Activated naive CD4-positive, alpha-beta T cell treated with anti-CD3 and anti-CD28 coated beads, Interleukin-2, amount 50 U/mL, for 24 hours (primary cell): ENCODE measurements at regions not wholly inside any gene's neighbourhood (a gene's known extent, or its start where the extent isn't known, plus 50 kb on each side); places are given as distances from the start of the nearest gene placed in this dataset.
"Not testable (repeated sequence)": the region's sequence is repeated elsewhere in the genome, so short reads cannot be mapped to it uniquely, and the experiment has no call there.

Experiments
- H3K27ac Mint-ChIP-seq: one replicate; pipeline ENCODE4 v1.8.0; 2021; ENCODE audit warnings: mild to moderate bottlenecking, mixed read lengths
- H3K27me3 Mint-ChIP-seq: one replicate; pipeline ENCODE4 v1.8.0; 2021; ENCODE audit warnings: mixed read lengths
- H3K36me3 Mint-ChIP-seq: one replicate; pipeline ENCODE4 v1.8.0; 2021; ENCODE audit warnings: mixed read lengths
- H3K4me1 Mint-ChIP-seq: one replicate; pipeline ENCODE4 v1.8.0; 2021; ENCODE audit warnings: mixed read lengths
- H3K4me3 Mint-ChIP-seq: one replicate; pipeline ENCODE4 v1.8.0; 2021; ENCODE audit warnings: mild to moderate bottlenecking, mixed read lengths
- H3K9me3 Mint-ChIP-seq: one replicate; pipeline ENCODE4 v1.8.0; 2021; ENCODE audit warnings: mixed read lengths

- Mint-ChIP-seq H3K27ac (no peak overlapping the region), H3K4me3 (no peak overlapping the region), H3K9me3 (no peaks in the 10 kb centered on the region), H3K36me3 (no peaks in the 10 kb centered on the region), H3K27me3 (peaks cover 3% of the 10 kb centered on the region), H3K4me1 (no peaks in the 10 kb centered on the region)
Measured at GRCh38 chr10:23965123-23965522, 243.8 kb upstream of the KIAA1217 start.

- Mint-ChIP-seq H3K27me3 (peaks cover 3% of the 10 kb centered on the region), H3K4me1 (no peaks in the 10 kb centered on the region)
Measured at GRCh38 chr10:23965880-23966279, 243.1 kb upstream of the KIAA1217 start.

GRCh38 chr10:23966504-23967051, 242.4 kb upstream of the KIAA1217 start:
- Mint-ChIP-seq H3K9me3 (peaks cover 5% of the 10 kb centered on the region), H3K36me3 (no peaks in the 10 kb centered on the region), H3K4me3 (no peak overlapping the region), H3K27me3 (peaks cover 3% of the 10 kb centered on the region), H3K4me1 (no peaks in the 10 kb centered on the region), H3K27ac (no peak overlapping the region)

More at GRCh38 chr10:23965880-23966279, 243.1 kb upstream of the KIAA1217 start:
- H3K9me3 Mint-ChIP-seq: no peaks in the 10 kb centered on the region
- no peaks in the 10 kb centered on the region for H3K36me3 Mint-ChIP-seq
- no peak overlapping the region for H3K4me3 Mint-ChIP-seq
- no peak overlapping the region for H3K27ac Mint-ChIP-seq

- H3K9me3 Mint-ChIP-seq: peaks cover 5% of the 10 kb centered on the region
- no peak overlapping the region for H3K4me3 Mint-ChIP-seq
- H3K27ac Mint-ChIP-seq: no peak overlapping the region
- no peaks in the 10 kb centered on the region for H3K4me1 Mint-ChIP-seq
- no peaks in the 10 kb centered on the region for H3K36me3 Mint-ChIP-seq
- peaks cover 3% of the 10 kb centered on the region for H3K27me3 Mint-ChIP-seq
Measured at GRCh38 chr10:23968301-23968700, 240.6 kb upstream of the KIAA1217 start.

- Mint-ChIP-seq H3K36me3 (no peaks in the 10 kb centered on the region), H3K9me3 (peaks cover 5% of the 10 kb centered on the region), H3K27me3 (no peaks in the 10 kb centered on the region), H3K27ac (no peak overlapping the region), H3K4me1 (no peaks in the 10 kb centered on the region), H3K4me3 (no peak overlapping the region)
Measured at GRCh38 chr10:23974746-23975272, 234.1 kb upstream of the KIAA1217 start.

- Mint-ChIP-seq H3K9me3 (peaks cover 5% of the 10 kb centered on the region), H3K27ac (no peak overlapping the region), H3K4me1 (no peaks in the 10 kb centered on the region), H3K36me3 (no peaks in the 10 kb centered on the region), H3K4me3 (no peak overlapping the region), H3K27me3 (no peaks in the 10 kb centered on the region)
Measured at GRCh38 chr10:23975431-23975830, 233.5 kb upstream of the KIAA1217 start.

GRCh38 chr10:23976275-23976674, 232.7 kb upstream of the KIAA1217 start:
- peaks cover 6% of the 10 kb centered on the region for H3K9me3 Mint-ChIP-seq
- H3K27me3 Mint-ChIP-seq: peaks cover 2% of the 10 kb centered on the region
- no peak overlapping the region for H3K4me3 Mint-ChIP-seq
- H3K36me3 Mint-ChIP-seq: no peaks in the 10 kb centered on the region
- H3K27ac Mint-ChIP-seq: no peak overlapping the region
- no peaks in the 10 kb centered on the region for H3K4me1 Mint-ChIP-seq

GRCh38 chr10:23978317-23978716, 230.6 kb upstream of the KIAA1217 start:
- no peak overlapping the region for H3K27ac Mint-ChIP-seq
- no peak overlapping the region for H3K4me3 Mint-ChIP-seq
- peaks cover 2% of the 10 kb centered on the region for H3K27me3 Mint-ChIP-seq
- H3K36me3 Mint-ChIP-seq: no peaks in the 10 kb centered on the region
- H3K4me1 Mint-ChIP-seq: no peaks in the 10 kb centered on the region
- H3K9me3 Mint-ChIP-seq: peaks cover 5% of the 10 kb centered on the region

GRCh38 chr10:23980094-23980493, 228.8 kb upstream of the KIAA1217 start:
- H3K36me3 Mint-ChIP-seq: no peaks in the 10 kb centered on the region
- no peaks in the 10 kb centered on the region for H3K4me1 Mint-ChIP-seq
- peaks cover 5% of the 10 kb centered on the region for H3K9me3 Mint-ChIP-seq
- H3K27ac Mint-ChIP-seq: no peak overlapping the region
- H3K4me3 Mint-ChIP-seq: no peak overlapping the region
- peaks cover 2% of the 10 kb centered on the region for H3K27me3 Mint-ChIP-seq

GRCh38 chr10:23981520-23982309, 227.2 kb upstream of the KIAA1217 start:
- Mint-ChIP-seq H3K4me1 (no peaks in the 10 kb centered on the region), H3K27me3 (peaks cover 2% of the 10 kb centered on the region), H3K27ac (no peak overlapping the region), H3K9me3 (peaks cover 5% of the 10 kb centered on the region), H3K36me3 (no peaks in the 10 kb centered on the region), H3K4me3 (no peak overlapping the region)

GRCh38 chr10:23984405-23984804, 224.5 kb upstream of the KIAA1217 start:
- H3K4me1 Mint-ChIP-seq, H3K9me3 Mint-ChIP-seq, H3K4me3 Mint-ChIP-seq, H3K27me3 Mint-ChIP-seq, H3K27ac Mint-ChIP-seq, H3K36me3 Mint-ChIP-seq: not testable (repeated sequence)

GRCh38 chr10:23988006-23988405, 220.9 kb upstream of the KIAA1217 start:
- Mint-ChIP-seq H3K9me3 (no peaks in the 10 kb centered on the region), H3K4me1 (no peaks in the 10 kb centered on the region), H3K27ac (no peak overlapping the region), H3K27me3 (peaks cover 1% of the 10 kb centered on the region), H3K36me3 (no peaks in the 10 kb centered on the region), H3K4me3 (no peak overlapping the region)

- Mint-ChIP-seq H3K4me3 (no peak overlapping the region), H3K9me3 (no peaks in the 10 kb centered on the region), H3K36me3 (no peaks in the 10 kb centered on the region), H3K4me1 (no peaks in the 10 kb centered on the region), H3K27me3 (peaks cover 1% of the 10 kb centered on the region), H3K27ac (no peak overlapping the region)
Measured at GRCh38 chr10:23994459-23995046, 214.4 kb upstream of the KIAA1217 start.

GRCh38 chr10:23999445-23999844, 209.5 kb upstream of the KIAA1217 start:
- Mint-ChIP-seq H3K27ac (no peak overlapping the region), H3K27me3 (no peaks in the 10 kb centered on the region), H3K36me3 (no peaks in the 10 kb centered on the region), H3K4me3 (no peak overlapping the region), H3K4me1 (no peaks in the 10 kb centered on the region), H3K9me3 (no peaks in the 10 kb centered on the region)

GRCh38 chr10:24000271-24000813, 208.6 kb upstream of the KIAA1217 start:
- no peaks in the 10 kb centered on the region for H3K36me3 Mint-ChIP-seq
- no peak overlapping the region for H3K27ac Mint-ChIP-seq
- no peaks in the 10 kb centered on the region for H3K4me1 Mint-ChIP-seq
- no peaks in the 10 kb centered on the region for H3K27me3 Mint-ChIP-seq
- no peaks in the 10 kb centered on the region for H3K9me3 Mint-ChIP-seq
- H3K4me3 Mint-ChIP-seq: no peak overlapping the region

GRCh38 chr10:24006741-24007140, 202.2 kb upstream of the KIAA1217 start:
- peaks cover 9% of the 10 kb centered on the region for H3K27me3 Mint-ChIP-seq
- H3K4me1 Mint-ChIP-seq: no peaks in the 10 kb centered on the region
- no peaks in the 10 kb centered on the region for H3K9me3 Mint-ChIP-seq
- H3K27ac Mint-ChIP-seq: no peak overlapping the region
- no peak overlapping the region for H3K4me3 Mint-ChIP-seq
- H3K36me3 Mint-ChIP-seq: no peaks in the 10 kb centered on the region
